ENCODE measurements at regions not wholly inside any gene's neighbourhood (a gene's known extent, or its start where the extent isn't known, plus 50 kb on each side); places are given as distances from the start of the nearest gene placed in this dataset.

- Histone ChIP-seq H3K27me3 (replicated peaks; ENCODE audit: control insufficient read depth, insufficient read depth, low read length) (peaks cover 12% of the 10 kb centered on the region), H3K4me1 (ENCODE audit: control insufficient read depth, insufficient read depth, low read length) (peaks cover 4% of the 10 kb centered on the region), H3K36me3 (ENCODE audit: control insufficient read depth, insufficient read depth, low read length, severe bottlenecking) (no peaks in the 10 kb centered on the region), H3K4me3 (ENCODE audit: low read length) (no peak overlapping the region), H3K9me3 (ENCODE audit: control insufficient read depth, low read length) (peaks cover 5% of the 10 kb centered on the region), H3K9ac (ENCODE audit: low read length) (no peak overlapping the region)
- DNase-seq (ENCODE audit: low read depth), result peak; percentile 57
These were observed 170.4 kb upstream of the BCOR start for GRCh38 chrX:40268188-40268520.

- Histone ChIP-seq H3K27me3 (replicated peaks; ENCODE audit: control insufficient read depth, insufficient read depth, low read length) (peaks cover 12% of the 10 kb centered on the region), H3K9ac (ENCODE audit: low read length) (peak overlapping the region; percentile 47), H3K4me3 (ENCODE audit: low read length) (peak overlapping the region; percentile 81), H3K36me3 (ENCODE audit: control insufficient read depth, insufficient read depth, low read length, severe bottlenecking) (no peaks in the 10 kb centered on the region), H3K4me1 (ENCODE audit: control insufficient read depth, insufficient read depth, low read length) (peaks cover 4% of the 10 kb centered on the region), H3K9me3 (ENCODE audit: control insufficient read depth, low read length) (peaks cover 5% of the 10 kb centered on the region)
- DNase-seq (ENCODE audit: low read depth), result peak; percentile 23
These were observed 169.8 kb upstream of the BCOR start for GRCh38 chrX:40267334-40268187.

GRCh38 chrX:40266490-40267333 is 169.0 kb upstream of the BCOR start:
- Histone ChIP-seq H3K9ac (ENCODE audit: low read length) (peak overlapping the region; percentile 66), H3K9me3 (ENCODE audit: control insufficient read depth, low read length) (peaks cover 5% of the 10 kb centered on the region), H3K4me1 (ENCODE audit: control insufficient read depth, insufficient read depth, low read length) (peaks cover 9% of the 10 kb centered on the region), H3K4me3 (ENCODE audit: low read length) (peak overlapping the region; percentile 81), H3K27me3 (replicated peaks; ENCODE audit: control insufficient read depth, insufficient read depth, low read length) (peaks cover 12% of the 10 kb centered on the region), H3K36me3 (ENCODE audit: control insufficient read depth, insufficient read depth, low read length, severe bottlenecking) (no peaks in the 10 kb centered on the region)
- DNase-seq (ENCODE audit: low read depth), result peak; percentile 84

- Histone ChIP-seq H3K36me3 (ENCODE audit: control insufficient read depth, insufficient read depth, low read length, severe bottlenecking) (no peaks in the 10 kb centered on the region), H3K4me1 (ENCODE audit: control insufficient read depth, insufficient read depth, low read length) (peaks cover 9% of the 10 kb centered on the region), H3K9ac (ENCODE audit: low read length) (no peak overlapping the region), H3K27me3 (replicated peaks; ENCODE audit: control insufficient read depth, insufficient read depth, low read length) (peaks cover 10% of the 10 kb centered on the region), H3K4me3 (ENCODE audit: low read length) (no peak overlapping the region), H3K9me3 (ENCODE audit: control insufficient read depth, low read length) (peaks cover 2% of the 10 kb centered on the region)
- DNase-seq (ENCODE audit: low read depth), result no peak
These were observed 168.2 kb upstream of the BCOR start for GRCh38 chrX:40265936-40266335.

DNA sequence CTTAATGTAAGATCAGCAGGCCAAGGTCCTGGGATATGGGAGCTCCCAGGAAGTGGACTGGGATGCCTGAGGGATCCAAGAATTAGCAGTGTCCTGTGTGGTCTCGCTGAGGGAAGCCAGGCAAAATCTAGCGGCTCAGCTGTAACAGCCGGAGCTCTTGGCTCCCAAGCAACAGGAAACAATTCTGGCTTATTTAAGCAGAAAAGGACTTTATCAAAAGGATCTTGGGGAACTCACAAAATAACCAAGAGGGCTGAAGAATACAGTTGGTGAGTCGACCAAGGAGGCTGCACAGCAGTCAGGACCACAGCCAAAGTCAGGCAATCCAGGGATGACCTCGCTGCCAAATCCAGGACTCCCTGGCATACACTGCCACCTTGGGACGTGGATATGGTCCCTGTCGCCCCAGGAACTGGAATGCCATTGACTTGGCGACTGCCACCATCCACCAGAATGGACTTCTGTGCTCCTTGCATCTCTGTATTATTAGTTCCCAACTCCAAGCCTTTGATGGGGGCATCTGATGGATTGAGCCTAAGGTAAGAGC is 165.3 kb upstream of the BCOR start:
- H3K36me3 ChIP-seq (ENCODE audit: control insufficient read depth, insufficient read depth, low read length, severe bottlenecking), result no peaks in the 10 kb centered on the region
- no peaks in the 10 kb centered on the region for H3K9me3 ChIP-seq (ENCODE audit: control insufficient read depth, low read length)
- no peak overlapping the region for H3K9ac ChIP-seq (ENCODE audit: low read length)
- peaks cover 8% of the 10 kb centered on the region for H3K27me3 ChIP-seq (replicated peaks; ENCODE audit: control insufficient read depth, insufficient read depth, low read length)
- peak; percentile 31 for DNase-seq (ENCODE audit: low read depth)
- peaks cover 9% of the 10 kb centered on the region for H3K4me1 ChIP-seq (ENCODE audit: control insufficient read depth, insufficient read depth, low read length)
- H3K4me3 ChIP-seq (ENCODE audit: low read length), result no peak overlapping the region

DNA sequence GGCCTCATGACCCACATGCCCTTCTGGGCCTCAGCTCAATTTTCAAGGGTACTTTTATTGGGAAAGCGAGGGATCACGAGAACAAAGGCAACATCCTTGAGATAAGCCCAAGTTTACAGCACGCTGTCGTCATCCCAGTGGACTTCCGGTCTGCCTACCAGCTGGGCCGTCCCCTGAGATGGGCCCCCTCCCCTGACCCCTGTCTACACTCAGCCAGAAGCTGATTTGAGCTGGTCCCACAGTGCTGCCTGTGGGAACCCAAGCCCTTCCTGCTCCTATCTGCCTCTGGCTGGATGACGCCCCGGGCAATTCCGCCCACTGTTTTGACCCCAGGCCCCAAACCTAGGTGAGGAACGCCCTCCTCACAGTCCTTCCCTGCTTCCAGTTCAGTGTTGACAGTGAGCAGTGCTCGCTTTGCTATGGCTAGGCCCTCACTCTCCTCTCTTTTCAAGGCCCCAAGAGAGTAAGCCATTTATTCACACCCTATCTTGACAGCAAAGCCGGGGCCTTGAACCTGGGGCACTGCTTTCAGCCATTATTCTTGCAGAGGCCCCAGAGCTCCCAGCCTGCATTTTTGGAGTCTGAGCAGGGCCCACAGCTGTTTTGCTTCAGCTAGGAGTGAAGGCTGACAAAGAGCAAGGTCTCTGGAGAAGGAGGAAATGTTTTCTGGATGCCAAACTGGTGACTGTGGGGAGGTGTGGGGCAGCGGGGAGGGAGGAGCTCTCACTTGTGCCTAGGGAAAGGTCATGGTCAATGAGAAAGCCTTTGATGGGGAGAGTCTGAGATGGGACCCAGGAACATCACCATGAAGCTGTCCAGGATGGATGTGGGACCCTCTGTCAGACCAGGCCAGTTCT is 164.6 kb upstream of the BCOR start:
- Histone ChIP-seq H3K4me3 (ENCODE audit: low read length) (no peak overlapping the region), H3K9me3 (ENCODE audit: control insufficient read depth, low read length) (no peaks in the 10 kb centered on the region), H3K9ac (ENCODE audit: low read length) (no peak overlapping the region), H3K4me1 (ENCODE audit: control insufficient read depth, insufficient read depth, low read length) (peaks cover 8% of the 10 kb centered on the region), H3K36me3 (ENCODE audit: control insufficient read depth, insufficient read depth, low read length, severe bottlenecking) (no peaks in the 10 kb centered on the region), H3K27me3 (replicated peaks; ENCODE audit: control insufficient read depth, insufficient read depth, low read length) (peaks cover 8% of the 10 kb centered on the region)
- peak; percentile 48 for DNase-seq (ENCODE audit: low read depth)

- Histone ChIP-seq H3K4me3 (ENCODE audit: low read length) (no peak overlapping the region), H3K9ac (ENCODE audit: low read length) (no peak overlapping the region), H3K9me3 (ENCODE audit: control insufficient read depth, low read length) (no peaks in the 10 kb centered on the region), H3K4me1 (ENCODE audit: control insufficient read depth, insufficient read depth, low read length) (peaks cover 5% of the 10 kb centered on the region), H3K27me3 (replicated peaks; ENCODE audit: control insufficient read depth, insufficient read depth, low read length) (peaks cover 8% of the 10 kb centered on the region), H3K36me3 (ENCODE audit: control insufficient read depth, insufficient read depth, low read length, severe bottlenecking) (no peaks in the 10 kb centered on the region)
- no peak for DNase-seq (ENCODE audit: low read depth)
These were observed 164.0 kb upstream of the BCOR start for GRCh38 chrX:40261833-40262156.

DNA sequence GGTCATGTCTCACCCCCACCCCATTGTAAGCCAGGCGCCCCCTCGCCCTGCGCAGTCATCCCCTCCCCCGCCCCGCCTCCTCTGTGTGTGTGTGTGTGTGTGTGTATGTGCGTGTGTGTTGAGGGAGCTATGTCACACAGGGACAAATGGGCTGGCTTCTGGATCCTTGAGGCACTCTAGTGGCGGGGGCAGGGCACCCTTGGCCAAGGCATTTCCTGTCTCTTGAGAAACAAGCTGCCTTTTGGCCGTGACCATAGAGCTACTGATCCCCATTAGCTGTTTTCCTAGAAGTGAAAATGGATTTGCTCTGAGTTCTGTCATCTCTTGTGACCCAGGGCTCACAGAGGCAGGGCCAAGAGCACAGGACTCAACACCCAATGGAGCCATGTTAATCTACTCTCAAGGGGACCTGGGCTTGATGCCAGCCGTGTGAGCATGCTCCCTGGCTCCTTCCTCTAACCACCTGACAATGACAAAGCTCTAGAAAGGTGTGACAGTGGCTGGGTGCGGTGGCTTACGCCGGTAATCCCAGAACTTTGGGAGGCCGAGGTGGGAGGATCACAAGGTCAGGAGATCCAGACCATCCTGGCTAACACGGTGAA is 162.5 kb upstream of the BCOR start:
- no peak for DNase-seq (ENCODE audit: low read depth)
- no peaks in the 10 kb centered on the region for H3K9me3 ChIP-seq (ENCODE audit: control insufficient read depth, low read length)
- H3K4me1 ChIP-seq (ENCODE audit: control insufficient read depth, insufficient read depth, low read length), result peaks cover 5% of the 10 kb centered on the region

DNA sequence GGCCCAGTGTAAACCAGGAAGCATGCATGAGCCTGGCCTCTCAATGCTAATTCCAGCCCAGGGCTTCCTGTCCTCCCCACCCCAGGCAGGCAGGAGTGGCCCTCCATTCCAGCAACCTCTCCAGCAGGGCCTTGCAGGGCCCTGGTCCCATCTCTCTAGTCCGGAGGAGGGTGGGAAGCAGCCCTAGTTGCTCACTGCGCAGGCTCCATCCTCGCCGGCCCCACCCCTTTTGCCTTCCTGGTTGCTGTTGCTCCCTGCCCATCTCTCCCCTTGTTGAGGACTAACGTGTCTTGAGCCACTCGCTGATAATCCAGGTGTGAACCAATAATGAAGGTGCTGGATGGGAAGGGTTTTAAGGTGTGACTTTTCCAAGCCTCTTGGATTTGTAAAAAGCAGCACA is 161.2 kb upstream of the BCOR start:
- Histone ChIP-seq H3K36me3 (ENCODE audit: control insufficient read depth, insufficient read depth, low read length, severe bottlenecking) (no peaks in the 10 kb centered on the region), H3K9ac (ENCODE audit: low read length) (no peak overlapping the region), H3K4me1 (ENCODE audit: control insufficient read depth, insufficient read depth, low read length) (peaks cover 5% of the 10 kb centered on the region), H3K4me3 (ENCODE audit: low read length) (no peak overlapping the region), H3K27me3 (replicated peaks; ENCODE audit: control insufficient read depth, insufficient read depth, low read length) (peaks cover 5% of the 10 kb centered on the region), H3K9me3 (ENCODE audit: control insufficient read depth, low read length) (no peaks in the 10 kb centered on the region)
- DNase-seq (ENCODE audit: low read depth), result no peak

More for the DNA sequence above, 162.5 kb upstream of the BCOR start:
- H3K4me3 ChIP-seq (ENCODE audit: low read length), result no peak overlapping the region
- no peaks in the 10 kb centered on the region for H3K36me3 ChIP-seq (ENCODE audit: control insufficient read depth, insufficient read depth, low read length, severe bottlenecking)
- no peak overlapping the region for H3K9ac ChIP-seq (ENCODE audit: low read length)
- peaks cover 5% of the 10 kb centered on the region for H3K27me3 ChIP-seq (replicated peaks; ENCODE audit: control insufficient read depth, insufficient read depth, low read length)

DNA sequence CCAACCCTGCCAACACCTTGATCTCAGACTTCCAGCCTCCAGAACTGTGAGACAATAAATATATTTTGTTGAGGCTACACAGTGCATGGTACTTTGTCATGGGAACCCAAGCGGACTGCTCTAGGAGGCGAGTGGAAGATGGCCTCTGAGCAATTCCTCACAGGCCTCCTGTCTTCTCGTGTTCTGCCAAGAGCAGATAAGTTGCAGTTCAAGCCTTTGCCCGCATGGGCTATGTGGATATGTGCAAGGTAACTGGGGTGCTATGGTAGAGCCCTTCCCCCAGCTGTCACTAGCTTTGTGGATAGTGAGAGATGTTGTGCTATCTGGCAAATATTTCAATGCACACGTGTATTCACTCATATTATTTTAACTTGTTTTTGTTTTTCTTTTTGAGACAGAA is 156.0 kb upstream of the BCOR start:
- Histone ChIP-seq H3K9me3 (ENCODE audit: control insufficient read depth, low read length) (peaks cover 4% of the 10 kb centered on the region), H3K27me3 (replicated peaks; ENCODE audit: control insufficient read depth, insufficient read depth, low read length) (peaks cover 9% of the 10 kb centered on the region), H3K4me3 (ENCODE audit: low read length) (no peak overlapping the region), H3K4me1 (ENCODE audit: control insufficient read depth, insufficient read depth, low read length) (no peaks in the 10 kb centered on the region), H3K36me3 (ENCODE audit: control insufficient read depth, insufficient read depth, low read length, severe bottlenecking) (no peaks in the 10 kb centered on the region), H3K9ac (ENCODE audit: low read length) (no peak overlapping the region)
- DNase-seq (ENCODE audit: low read depth), result no peak

Data from adipocyte (in vitro differentiated cells).